H9 (cell line): ENCODE measurements at regions not wholly inside any gene's neighbourhood (a gene's known extent, or its start where the extent isn't known, plus 50 kb on each side); places are given as distances from the start of the nearest gene placed in this dataset.
A peak's percentile ranks its signal among the peaks of the same experiment; 100 is the strongest.

Experiments used
- DNase-seq: peaks from one replicate; pipeline ENCODE4 v3.0.0-alpha.2; 2017
- H2AFZ ChIP-seq: one replicate; pipeline ENCODE4 v1.6.1; 2013; ENCODE audit warnings: mild to moderate bottlenecking, low read length, control low read depth, moderate library complexity
- H2AK5ac ChIP-seq: 2 replicates; pipeline ENCODE4 v1.6.1; 2013; ENCODE audit warnings: low read length, control low read depth, mixed read lengths; ENCODE audit not compliant: insufficient read length
- H2BK120ac ChIP-seq: one replicate; pipeline ENCODE4 v1.6.1; 2013; ENCODE audit warnings: low read depth, mild to moderate bottlenecking, low read length, control low read depth, inconsistent platforms; ENCODE audit not compliant: poor library complexity, severe bottlenecking
- H2BK12ac ChIP-seq: 2 replicates; pipeline ENCODE4 v1.6.1; 2013; ENCODE audit warnings: low read length, control low read depth, mixed read lengths, low read depth; ENCODE audit not compliant: insufficient read length
- H2BK15ac ChIP-seq: 2 replicates; pipeline ENCODE4 v1.6.1; 2013; ENCODE audit warnings: low read depth, low read length, control low read depth
- H2BK20ac ChIP-seq: one replicate; pipeline ENCODE4 v1.6.1; 2013; ENCODE audit warnings: low read depth, mild to moderate bottlenecking, low read length, control low read depth, inconsistent platforms; ENCODE audit not compliant: poor library complexity, severe bottlenecking
- H2BK5ac ChIP-seq: 2 replicates; pipeline ENCODE4 v1.6.1; 2013; ENCODE audit warnings: low read length, control low read depth, mixed read lengths; ENCODE audit not compliant: insufficient read length
- H3K14ac ChIP-seq: 2 replicates; pipeline ENCODE4 v1.6.1; 2013; ENCODE audit warnings: low read length, control low read depth; ENCODE audit not compliant: insufficient read depth
- H3K18ac ChIP-seq: 2 replicates; pipeline ENCODE4 v1.6.1; 2013; ENCODE audit warnings: low read depth, mild to moderate bottlenecking, mixed read lengths, low read length, control low read depth; ENCODE audit not compliant: insufficient read length
- H3K23ac ChIP-seq: 2 replicates; pipeline ENCODE4 v1.6.1; 2013; ENCODE audit warnings: low read length, control low read depth, mixed read lengths, low read depth; ENCODE audit not compliant: insufficient read length
- H3K23me2 ChIP-seq: 2 replicates; pipeline ENCODE4 v1.6.1; 2013; ENCODE audit warnings: low read depth, mild to moderate bottlenecking, mixed read lengths, low read length, control low read depth; ENCODE audit not compliant: insufficient read length, poor library complexity, severe bottlenecking
- H3K27ac ChIP-seq: 2 replicates; pipeline ENCODE4 v1.5.1; 2013; ENCODE audit warnings: low read length, control low read depth, mixed read lengths, low read depth; ENCODE audit not compliant: insufficient read length
- H3K27me3 ChIP-seq: 2 replicates; pipeline ENCODE4 v1.6.1; 2013; ENCODE audit warnings: low read length, control low read depth, inconsistent platforms; ENCODE audit not compliant: insufficient read depth
- H3K4ac ChIP-seq: 2 replicates; pipeline ENCODE4 v1.6.1; 2013; ENCODE audit warnings: low read depth, mild to moderate bottlenecking, control low read depth, inconsistent platforms, low read length, moderate library complexity
- H3K4me1 ChIP-seq: 2 replicates; pipeline ENCODE4 v1.6.1; 2013; ENCODE audit warnings: low read length, control low read depth, inconsistent platforms; ENCODE audit not compliant: insufficient read depth
- H3K4me2 ChIP-seq: 2 replicates; pipeline ENCODE4 v1.6.1; 2013; ENCODE audit warnings: low read length, control low read depth, mixed read lengths; ENCODE audit not compliant: insufficient read length, insufficient read depth
- H3K56ac ChIP-seq: 2 replicates; pipeline ENCODE4 v1.6.1; 2013; ENCODE audit warnings: low read depth, mild to moderate bottlenecking, mixed read lengths, low read length, control low read depth; ENCODE audit not compliant: insufficient read length
- H3K79me1 ChIP-seq: 2 replicates; pipeline ENCODE4 v1.6.1; 2013; ENCODE audit warnings: low read depth, mild to moderate bottlenecking, moderate library complexity, low read length, control low read depth, inconsistent platforms; ENCODE audit not compliant: insufficient read depth, poor library complexity, severe bottlenecking
- H3K79me2 ChIP-seq: 2 replicates; pipeline ENCODE4 v1.6.1; 2013; ENCODE audit warnings: low read length, control low read depth, inconsistent platforms; ENCODE audit not compliant: insufficient read depth
- H3K9ac ChIP-seq: 2 replicates; pipeline ENCODE4 v1.6.1; 2013; ENCODE audit warnings: low read length, control low read depth, mixed read lengths; ENCODE audit not compliant: insufficient read length; ENCODE audit errors: extremely low read depth
- H3K9me3 ChIP-seq: one replicate; pipeline ENCODE4 v1.6.1; 2013; ENCODE audit warnings: low read depth, low read length, inconsistent platforms; ENCODE audit not compliant: control insufficient read depth
- H3T11ph ChIP-seq: one replicate; pipeline ENCODE4 v1.6.1; 2013; ENCODE audit warnings: mild to moderate bottlenecking, low read length, control low read depth, inconsistent platforms
- H4K20me1 ChIP-seq: one replicate; pipeline ENCODE4 v1.6.1; 2013; ENCODE audit not compliant: control insufficient read depth, insufficient read length, insufficient read depth
- H4K5ac ChIP-seq: 2 replicates; pipeline ENCODE4 v1.6.1; 2013; ENCODE audit warnings: low read depth, mild to moderate bottlenecking, mixed read lengths, low read length, control low read depth; ENCODE audit not compliant: insufficient read length
- H4K8ac ChIP-seq: replicated peaks from 2 replicates; pipeline ENCODE4 v1.6.1; 2013; ENCODE audit warnings: low read length, control low read depth, mixed read lengths, low read depth; ENCODE audit not compliant: insufficient read length
- H4K91ac ChIP-seq: 2 replicates; pipeline ENCODE4 v1.6.1; 2013; ENCODE audit warnings: low read depth, mild to moderate bottlenecking, moderate library complexity, mixed read lengths, low read length, control low read depth; ENCODE audit not compliant: insufficient read length
- H3K27ac Mint-ChIP-seq, 3 experiments: 2 replicates in 2 of 3; 3 replicates in 1 of 3; pipeline ENCODE4 v1.8.0; 2020 to 2021; ENCODE audit warnings: mixed read lengths in 3 of 3, mild to moderate bottlenecking in 1 of 3, moderate library complexity in 1 of 3
- H3K27me3 Mint-ChIP-seq: 2 replicates; pipeline ENCODE4 v1.8.0; 2021; ENCODE audit warnings: low read depth, mild to moderate bottlenecking, moderate library complexity, mixed read lengths
- H3K36me3 Mint-ChIP-seq, 3 experiments: 2 replicates in 2 of 3; 3 replicates in 1 of 3; pipeline ENCODE4 v1.8.0; 2020 to 2021; ENCODE audit warnings: low read depth in 3 of 3, mixed read lengths in 3 of 3; ENCODE audit not compliant: insufficient read depth in 1 of 3
- H3K4me1 Mint-ChIP-seq, 2 experiments: 2 replicates each; pipeline ENCODE4 v1.8.0; 2020; ENCODE audit warnings: mixed read lengths in 2 of 2
- H3K4me3 Mint-ChIP-seq, 2 experiments: 2 replicates in 1 of 2; 3 replicates in 1 of 2; pipeline ENCODE4 v1.8.0; 2020 to 2021; ENCODE audit warnings: mild to moderate bottlenecking in 2 of 2, mixed read lengths in 2 of 2, moderate library complexity in 1 of 2
- H3K9me3 Mint-ChIP-seq, 2 experiments: 2 replicates in 1 of 2; 3 replicates in 1 of 2; pipeline ENCODE4 v1.8.0; 2020; ENCODE audit warnings: mild to moderate bottlenecking in 2 of 2, mixed read lengths in 2 of 2, moderate library complexity in 1 of 2
- CTCF ChIP-seq: fragments of 200-600 bp; sonication (generic); conservative IDR thresholded peaks from 3 replicates; pipeline ENCODE4 v1.8.0; 2021; ENCODE audit warnings: antibody characterized with exemption, mild to moderate bottlenecking
- WGBS: extraction: QIAGEN DNeasy Blood & Tissue Kit; methylation state at CpG from one replicate; pipeline ENCODE4 v1.1.7; 2013; ENCODE audit warnings: missing lambda C conversion rate, low lambda C conversion rate, mixed read lengths; ENCODE audit not compliant: insufficient read length; ENCODE audit errors: extremely low coverage; 5-methylcytosine and 5-hydroxymethylcytosine counted together

DNA sequence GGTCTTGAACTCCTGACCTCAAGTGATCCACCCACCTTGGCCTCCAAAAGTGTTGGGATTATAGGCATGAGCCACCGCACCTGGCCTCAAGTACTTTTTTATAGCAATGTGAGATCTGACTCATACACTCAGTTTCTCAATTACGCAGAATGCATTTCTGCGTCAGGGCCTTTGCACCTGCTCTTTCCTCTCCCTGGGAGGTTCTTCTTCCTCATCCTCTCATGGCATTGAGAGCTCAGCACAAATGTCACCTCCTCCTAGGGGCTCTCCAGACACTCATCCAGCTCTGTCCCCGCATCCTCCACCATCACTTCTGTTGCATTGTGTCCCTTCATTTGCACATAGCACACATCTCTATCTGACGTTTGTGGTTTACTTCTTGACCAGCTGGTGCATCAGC, 418.8 kb downstream of the PTPRU start:
- H2BK15ac ChIP-seq: no peak overlapping the region
- no peak overlapping the region for H3K18ac ChIP-seq
- no peak overlapping the region for H3T11ph ChIP-seq
- no peaks in the 10 kb centered on the region for H4K20me1 ChIP-seq
- no peak overlapping the region for H3K4me3 Mint-ChIP-seq
- peaks cover under 1 to 5% (median 1%) of the 10 kb centered on the region in 3 experiments; a peak in 2 of 7 replicates for H3K36me3 Mint-ChIP-seq
- no peak overlapping the region for H3K56ac ChIP-seq
- H3K9me3 ChIP-seq: no peaks in the 10 kb centered on the region
- no peak overlapping the region for H2BK120ac ChIP-seq
- H3K9ac ChIP-seq: no peak overlapping the region
- peaks cover 0 to 10% of the 10 kb centered on the region in 2 experiments; a peak in 3 of 5 replicates for H3K9me3 Mint-ChIP-seq
- no peak overlapping the region for H3K4me2 ChIP-seq
- H2BK12ac ChIP-seq: no peak overlapping the region
- no peaks in the 10 kb centered on the region for H3K79me2 ChIP-seq
- no peak overlapping the region for H4K5ac ChIP-seq
- no peak overlapping the region for H2BK20ac ChIP-seq
- H2AK5ac ChIP-seq: no peak overlapping the region
- no peaks in the 10 kb centered on the region for H3K27me3 ChIP-seq
- no peak for DNase-seq
- H3K27me3 Mint-ChIP-seq: peaks cover 3% of the 10 kb centered on the region; the same call in 1 of the 2 replicates
- no peaks in the 10 kb centered on the region for H3K23me2 ChIP-seq
- H3K4ac ChIP-seq: no peak overlapping the region
- no CpG with 5 or more reads among the region's 5 CpGs for WGBS
- H2BK5ac ChIP-seq: no peak overlapping the region
- H2AFZ ChIP-seq: no peak overlapping the region
- no peak overlapping the region for H4K8ac ChIP-seq
- H3K4me1 ChIP-seq: no peaks in the 10 kb centered on the region
- H3K14ac ChIP-seq: no peak overlapping the region
- H3K27ac ChIP-seq: no peak overlapping the region
- H3K23ac ChIP-seq: no peak overlapping the region
- H4K91ac ChIP-seq: no peak overlapping the region
- H3K79me1 ChIP-seq: no peaks in the 10 kb centered on the region
- no peak for TF ChIP-seq CTCF
- 0 out of 7 replicates have a peak overlapping the region, but pooled peaks of 1 of the 3 experiments have one; percentile 1 for H3K27ac Mint-ChIP-seq
- peaks cover 9 to 11% of the 10 kb centered on the region in 2 experiments for H3K4me1 Mint-ChIP-seq
